ENCODE measurements at regions not wholly inside any gene's neighbourhood (a gene's known extent, or its start where the extent isn't known, plus 50 kb on each side); places are given as distances from the start of the nearest gene placed in this dataset.

DNA sequence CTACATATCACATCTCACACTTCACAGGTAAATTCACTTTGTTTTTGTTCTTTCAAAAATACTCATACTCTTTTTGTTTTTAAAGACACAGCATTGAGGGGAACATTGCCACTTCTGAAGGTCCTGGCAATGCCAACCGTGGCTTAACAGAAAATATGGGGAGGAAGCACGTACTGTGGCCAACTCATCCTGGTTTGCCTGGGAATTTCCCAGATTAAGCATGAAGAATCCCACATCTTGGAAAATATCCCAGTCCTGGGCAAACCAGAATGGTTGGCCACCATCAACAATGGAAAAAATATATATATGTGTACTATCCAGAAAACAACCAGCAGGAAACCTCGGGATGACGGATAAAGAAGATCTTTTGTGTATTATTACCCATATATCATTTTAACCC is 1032.2 kb upstream of the SLC10A2 start:
- H3K9me3 ChIP-seq: peaks cover 5% of the 10 kb centered on the region
- H3K36me3 ChIP-seq: no peaks in the 10 kb centered on the region
- no peak overlapping the region for H3K27ac ChIP-seq
- TF ChIP-seq, protein P1, sequence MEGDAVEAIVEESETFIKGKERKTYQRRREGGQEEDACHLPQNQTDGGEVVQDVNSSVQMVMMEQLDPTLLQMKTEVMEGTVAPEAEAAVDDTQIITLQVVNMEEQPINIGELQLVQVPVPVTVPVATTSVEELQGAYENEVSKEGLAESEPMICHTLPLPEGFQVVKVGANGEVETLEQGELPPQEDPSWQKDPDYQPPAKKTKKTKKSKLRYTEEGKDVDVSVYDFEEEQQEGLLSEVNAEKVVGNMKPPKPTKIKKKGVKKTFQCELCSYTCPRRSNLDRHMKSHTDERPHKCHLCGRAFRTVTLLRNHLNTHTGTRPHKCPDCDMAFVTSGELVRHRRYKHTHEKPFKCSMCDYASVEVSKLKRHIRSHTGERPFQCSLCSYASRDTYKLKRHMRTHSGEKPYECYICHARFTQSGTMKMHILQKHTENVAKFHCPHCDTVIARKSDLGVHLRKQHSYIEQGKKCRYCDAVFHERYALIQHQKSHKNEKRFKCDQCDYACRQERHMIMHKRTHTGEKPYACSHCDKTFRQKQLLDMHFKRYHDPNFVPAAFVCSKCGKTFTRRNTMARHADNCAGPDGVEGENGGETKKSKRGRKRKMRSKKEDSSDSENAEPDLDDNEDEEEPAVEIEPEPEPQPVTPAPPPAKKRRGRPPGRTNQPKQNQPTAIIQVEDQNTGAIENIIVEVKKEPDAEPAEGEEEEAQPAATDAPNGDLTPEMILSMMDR (IDR thresholded peaks at IDR 0.05): no peak
- no peak overlapping the region for H3K4me3 ChIP-seq (ENCODE audit: low read depth in 1 of 2, low read length in 1 of 2)
- H3K27me3 ChIP-seq: no peaks in the 10 kb centered on the region
- no peaks in the 10 kb centered on the region for H3K4me1 ChIP-seq (ENCODE audit: control insufficient read depth in 1 of 2, insufficient read depth in 1 of 2, low read depth in 1 of 2, low read length in 1 of 2)

DNA sequence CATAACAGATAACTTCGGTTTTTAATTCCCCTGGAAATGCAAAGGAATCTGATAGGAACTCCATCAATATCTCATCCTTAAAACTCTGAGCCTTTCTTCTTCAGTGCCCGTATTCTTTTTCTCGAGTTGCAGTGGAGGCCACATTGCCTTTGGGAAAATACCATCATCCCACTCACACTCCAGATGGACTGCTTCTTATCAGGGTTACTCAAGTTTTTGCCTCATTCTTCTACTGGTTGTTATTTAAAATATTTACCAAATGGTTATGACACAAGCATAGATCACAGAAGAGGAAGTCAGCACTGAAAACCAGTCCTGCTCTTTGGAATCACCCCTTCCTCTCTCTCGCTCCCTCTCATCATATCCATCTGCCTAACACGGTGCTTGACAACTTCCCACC is 1020.5 kb upstream of the SLC10A2 start:
- Histone ChIP-seq H3K4me3 (ENCODE audit: low read depth in 1 of 2, low read length in 1 of 2) (no peak overlapping the region), H3K36me3 (no peaks in the 10 kb centered on the region), H3K27ac (no peak overlapping the region), H3K9me3 (no peaks in the 10 kb centered on the region), H3K27me3 (no peaks in the 10 kb centered on the region), H3K4me1 (ENCODE audit: control insufficient read depth in 1 of 2, insufficient read depth in 1 of 2, low read depth in 1 of 2, low read length in 1 of 2) (no peaks in the 10 kb centered on the region)
- TF ChIP-seq, protein P1 (IDR thresholded peaks at IDR 0.05): no peak

DNA sequence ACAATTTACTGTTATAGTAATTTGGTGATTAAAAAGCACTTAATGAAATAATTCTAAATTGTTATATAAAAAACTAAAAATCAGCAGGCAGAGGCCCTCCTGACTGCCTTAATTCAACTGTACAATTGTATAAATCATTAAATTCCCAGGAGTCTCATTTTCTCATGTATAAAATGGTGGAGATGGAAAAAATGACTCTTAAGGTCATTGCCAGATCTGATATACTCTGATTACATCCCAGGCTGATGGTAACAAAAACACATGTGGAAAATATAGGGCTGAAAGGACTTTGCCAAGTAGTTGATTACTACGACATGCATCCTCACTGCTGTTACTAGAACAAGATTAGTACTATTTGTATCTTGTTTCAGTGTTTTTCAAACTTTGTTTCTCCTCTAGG is 1020.0 kb upstream of the SLC10A2 start:
- H3K27ac ChIP-seq: no peak overlapping the region
- H3K9me3 ChIP-seq: no peaks in the 10 kb centered on the region
- TF ChIP-seq, protein P1 (IDR thresholded peaks at IDR 0.05): no peak
- H3K4me3 ChIP-seq (ENCODE audit: low read depth in 1 of 2, low read length in 1 of 2): no peak overlapping the region
- H3K27me3 ChIP-seq: no peaks in the 10 kb centered on the region
- H3K36me3 ChIP-seq: no peaks in the 10 kb centered on the region
- H3K4me1 ChIP-seq (ENCODE audit: control insufficient read depth in 1 of 2, insufficient read depth in 1 of 2, low read depth in 1 of 2, low read length in 1 of 2): no peaks in the 10 kb centered on the region

DNA sequence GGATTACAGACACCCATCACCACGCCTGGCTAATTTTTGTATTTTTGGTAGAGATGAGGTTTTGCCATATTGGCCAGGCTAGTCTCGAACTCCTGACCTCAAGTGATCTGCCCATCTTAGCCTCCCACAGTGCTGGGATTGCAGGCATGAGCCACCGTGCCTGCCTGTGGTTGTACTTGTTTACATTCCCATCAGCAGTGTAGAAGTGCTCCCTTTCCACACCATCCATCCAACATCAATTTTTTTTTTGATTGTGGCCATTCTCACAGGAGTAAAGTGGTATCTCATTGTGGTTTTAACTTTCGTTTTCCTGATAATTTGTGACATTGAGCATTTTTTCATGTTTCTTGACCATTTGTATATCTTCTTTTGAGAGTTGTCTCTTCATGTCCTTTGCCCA is 1019.4 kb upstream of the SLC10A2 start:
- Histone ChIP-seq H3K4me3 (ENCODE audit: low read depth in 1 of 2, low read length in 1 of 2) (no peak overlapping the region), H3K9me3 (no peaks in the 10 kb centered on the region), H3K27me3 (no peaks in the 10 kb centered on the region), H3K27ac (no peak overlapping the region), H3K36me3 (no peaks in the 10 kb centered on the region), H3K4me1 (ENCODE audit: control insufficient read depth in 1 of 2, insufficient read depth in 1 of 2, low read depth in 1 of 2, low read length in 1 of 2) (no peaks in the 10 kb centered on the region)
- TF ChIP-seq, protein P1 (IDR thresholded peaks at IDR 0.05): no peak

DNA sequence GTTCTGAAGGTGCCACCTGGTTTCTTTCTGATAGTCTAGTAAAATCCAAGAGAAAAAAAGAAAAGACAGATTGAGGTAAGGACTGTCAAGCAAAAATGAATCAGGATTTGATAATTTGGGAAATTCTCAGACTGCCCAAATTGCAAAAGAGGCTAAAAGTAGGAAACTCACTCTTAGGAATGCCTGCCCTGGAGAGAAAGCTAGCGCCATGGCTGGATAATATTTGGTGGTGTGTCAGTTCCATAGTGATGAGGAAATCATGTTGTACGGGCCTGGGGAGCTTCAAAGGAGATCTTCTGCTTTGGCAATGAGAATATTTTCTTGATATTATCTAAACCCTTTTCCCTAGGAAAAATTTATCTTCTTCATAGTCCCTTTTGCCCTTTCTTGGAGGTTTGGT is 1008.1 kb upstream of the SLC10A2 start:
- TF ChIP-seq, protein P1 (IDR thresholded peaks at IDR 0.05): no peak
- H3K36me3 ChIP-seq: no peaks in the 10 kb centered on the region
- no peaks in the 10 kb centered on the region for H3K9me3 ChIP-seq
- no peaks in the 10 kb centered on the region for H3K4me1 ChIP-seq (ENCODE audit: control insufficient read depth in 1 of 2, insufficient read depth in 1 of 2, low read depth in 1 of 2, low read length in 1 of 2)
- H3K4me3 ChIP-seq (ENCODE audit: low read depth in 1 of 2, low read length in 1 of 2): no peak overlapping the region
- no peaks in the 10 kb centered on the region for H3K27me3 ChIP-seq
- no peak overlapping the region for H3K27ac ChIP-seq

DNA sequence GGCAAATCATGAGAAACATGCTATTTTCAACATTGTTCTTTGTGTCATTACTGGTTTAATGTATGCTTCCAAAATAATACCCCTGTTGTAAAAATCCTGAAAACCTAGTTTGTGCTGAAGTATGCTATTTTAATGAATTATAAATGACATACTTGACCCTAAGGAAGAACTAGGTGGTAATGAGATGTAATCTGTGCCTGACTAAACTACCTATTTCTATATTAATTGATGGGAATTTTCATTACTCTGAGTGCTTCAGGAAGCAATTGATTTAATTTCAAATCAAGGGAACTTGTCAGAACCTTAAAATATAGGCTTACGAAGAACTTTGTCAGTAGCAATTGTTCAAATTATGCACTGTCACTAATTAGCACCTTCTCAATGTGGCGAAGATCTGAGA is 1005.6 kb upstream of the SLC10A2 start:
- no peak overlapping the region for H3K27ac ChIP-seq
- H3K9me3 ChIP-seq: no peaks in the 10 kb centered on the region
- H3K4me3 ChIP-seq (ENCODE audit: low read depth in 1 of 2, low read length in 1 of 2): no peak overlapping the region
- TF ChIP-seq, protein P1 (IDR thresholded peaks at IDR 0.05): no peak
- H3K36me3 ChIP-seq: no peaks in the 10 kb centered on the region
- no peaks in the 10 kb centered on the region for H3K4me1 ChIP-seq (ENCODE audit: control insufficient read depth in 1 of 2, insufficient read depth in 1 of 2, low read depth in 1 of 2, low read length in 1 of 2)
- H3K27me3 ChIP-seq: no peaks in the 10 kb centered on the region

All from neutrophil (primary cell).